Activated CD8-positive, alpha-beta memory T cell treated with anti-CD3 and anti-CD28 coated beads for 4 hours (primary cell): ENCODE measurements at regions not wholly inside any gene's neighbourhood (a gene's known extent, or its start where the extent isn't known, plus 50 kb on each side); places are given as distances from the start of the nearest gene placed in this dataset.

Experiments
- DNase-seq, 2 donors: peaks; one replicate each; pipeline ENCODE4 v3.0.0-alpha.2; 2020; ENCODE audit warnings: low read depth in 2 of 2

DNA sequence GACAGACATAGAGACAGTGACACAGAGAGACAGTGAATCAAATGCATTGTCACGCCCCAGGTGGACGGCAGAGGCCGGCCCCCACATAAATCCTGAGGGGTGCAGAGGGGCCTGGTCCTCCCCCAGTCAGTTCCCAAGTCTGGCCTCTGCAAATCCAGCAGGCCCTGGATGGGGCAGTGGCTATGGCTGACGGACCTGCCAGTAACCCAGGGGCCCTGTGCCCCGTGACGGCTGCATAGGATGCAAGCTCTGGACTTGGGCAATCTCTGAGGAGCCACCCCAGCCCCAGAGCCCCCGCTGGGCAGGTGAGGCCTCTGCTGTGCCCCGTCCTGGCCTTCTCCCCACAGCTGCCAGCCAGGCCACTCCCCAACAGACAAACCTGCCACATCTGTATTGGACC, 204.5 kb downstream of the BRD1 start:
- DNase-seq: no peak

DNA sequence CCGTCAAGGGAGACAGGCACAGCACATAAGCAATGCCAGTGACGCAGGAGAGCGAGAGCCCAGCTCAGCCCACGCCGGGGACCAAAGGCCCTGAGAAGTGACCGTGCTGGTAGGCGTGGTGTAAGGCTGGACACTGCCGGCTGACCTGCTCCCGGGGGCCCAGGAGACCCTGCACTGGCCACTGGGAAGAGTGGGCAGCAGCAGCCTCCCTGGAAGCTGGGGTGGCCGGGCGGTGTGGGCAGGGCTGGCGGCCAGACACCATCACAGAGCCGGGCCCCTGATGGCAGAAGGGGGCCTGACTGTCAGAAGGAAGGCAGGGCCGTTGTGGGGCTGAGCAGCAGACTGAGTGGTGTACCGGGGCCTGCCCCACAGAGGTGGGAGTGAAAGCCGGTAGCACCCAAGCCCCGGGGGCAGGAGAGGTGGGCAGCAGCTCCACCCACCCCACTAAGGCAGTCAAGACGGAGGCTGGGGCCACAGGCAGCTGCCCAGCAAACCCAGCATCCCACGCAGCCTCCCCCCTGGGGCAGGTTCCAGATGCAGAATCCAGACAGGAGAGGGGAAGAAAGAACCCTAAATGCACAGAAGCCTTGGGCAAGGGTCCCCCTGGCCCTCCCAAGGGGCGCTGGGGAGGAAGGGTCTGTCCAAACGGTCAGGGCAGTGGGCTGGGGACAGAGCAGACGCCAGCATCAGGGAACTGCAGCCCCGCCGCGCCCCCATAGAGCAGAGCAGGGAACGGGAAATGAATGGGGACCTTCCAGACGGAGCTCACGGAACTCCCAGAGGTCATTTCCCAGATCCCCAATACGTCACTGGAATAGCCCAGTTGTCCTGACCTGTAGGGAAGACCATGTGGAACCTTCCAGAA, 205.2 kb downstream of the BRD1 start:
- DNase-seq: no peak

DNA sequence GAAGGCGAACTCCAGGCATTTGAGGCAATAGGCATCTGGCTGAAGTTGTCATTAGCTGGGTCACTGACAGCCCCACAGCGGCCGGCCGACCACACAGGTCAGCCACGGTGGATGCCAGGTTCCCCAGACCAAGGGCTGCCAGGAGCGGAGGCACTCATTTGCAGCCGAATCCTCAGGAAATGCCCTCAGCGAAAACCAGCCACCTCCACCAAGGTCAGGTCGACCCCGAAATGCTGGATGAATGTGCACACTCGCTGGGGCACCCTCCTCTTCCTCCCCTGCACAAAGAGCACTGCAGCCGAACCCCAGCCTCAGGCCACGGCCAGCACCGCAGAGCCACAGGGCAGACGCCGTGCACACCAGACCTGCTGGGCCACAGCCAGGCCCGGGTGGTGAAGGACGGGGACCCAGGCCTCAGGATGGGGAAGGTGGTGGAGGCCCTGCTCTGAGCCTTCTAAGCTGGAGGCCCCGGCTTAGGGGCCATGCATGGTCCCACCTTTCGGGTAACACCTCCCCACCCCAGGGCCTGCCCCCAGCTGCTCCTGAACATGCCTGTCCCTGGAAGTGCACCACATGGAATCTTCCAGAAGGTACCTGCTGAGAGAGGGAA, 206.0 kb downstream of the BRD1 start:
- no peak for DNase-seq

DNA sequence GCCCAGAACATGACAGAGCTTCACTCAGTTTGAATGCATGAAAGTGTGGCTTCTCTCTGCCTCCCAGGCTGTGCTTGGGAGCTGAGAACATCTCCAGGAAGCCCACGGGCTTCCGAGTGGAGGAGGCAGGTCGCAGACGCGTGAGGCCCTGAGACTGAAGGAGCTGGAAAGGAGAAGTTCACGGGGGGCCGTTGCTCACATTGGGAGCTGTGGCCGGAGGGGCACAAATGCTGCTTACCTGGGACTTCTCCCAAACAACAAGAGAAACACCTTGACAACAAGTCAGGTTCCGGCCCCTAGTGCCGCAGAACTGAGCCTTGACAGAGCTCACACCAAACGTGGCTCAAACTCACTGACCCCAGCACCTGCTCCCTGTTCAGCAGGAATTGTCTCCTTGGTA, 207.0 kb downstream of the BRD1 start:
- DNase-seq: no peak

DNA sequence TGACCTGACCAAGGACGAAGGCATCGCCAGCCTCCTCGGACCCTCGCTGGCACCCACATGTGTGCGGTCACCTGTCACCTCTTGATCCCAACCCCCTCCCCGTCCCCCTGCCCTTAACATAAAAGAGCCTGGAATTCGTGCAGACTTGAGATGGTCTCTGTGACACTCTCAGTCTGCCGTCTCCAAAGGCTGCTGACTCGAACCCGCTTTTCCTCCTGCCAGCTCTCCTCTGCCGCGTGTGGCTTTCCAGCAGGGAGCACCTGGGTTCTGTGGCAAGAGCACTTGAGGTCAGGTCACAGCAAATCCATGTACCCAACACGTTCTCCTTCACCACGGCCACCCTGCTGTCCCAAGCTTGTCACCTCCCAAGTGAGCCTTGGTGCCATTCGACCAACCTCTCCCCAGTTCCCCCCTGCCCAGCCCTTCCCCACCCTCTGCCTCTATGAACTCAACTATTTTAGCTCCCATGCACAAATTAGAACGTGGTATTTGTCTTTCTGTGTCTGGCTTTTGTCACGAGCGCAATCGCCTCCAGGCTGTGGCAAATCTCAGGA, 207.6 kb downstream of the BRD1 start:
- DNase-seq: no peak

DNA sequence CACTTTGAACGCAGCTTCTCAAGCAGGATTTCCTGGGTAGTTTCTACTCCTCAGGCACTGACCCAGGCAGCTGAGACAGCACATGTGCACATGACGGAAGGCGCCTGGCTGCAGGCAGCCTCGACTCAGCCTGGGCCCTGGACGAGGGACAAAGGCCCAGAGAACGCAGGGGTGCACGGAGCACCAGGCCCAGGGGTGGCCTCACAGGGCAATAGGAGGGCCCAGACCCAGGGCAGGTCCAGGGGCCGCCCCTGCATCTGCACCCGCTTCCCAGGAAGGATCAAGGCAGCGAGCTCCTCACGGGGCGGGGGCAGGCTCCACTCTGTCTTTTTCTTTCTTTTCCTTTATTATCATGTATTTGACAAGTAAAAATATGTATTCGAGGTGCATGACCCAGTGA, 208.4 kb downstream of the BRD1 start:
- no peak for DNase-seq

DNA sequence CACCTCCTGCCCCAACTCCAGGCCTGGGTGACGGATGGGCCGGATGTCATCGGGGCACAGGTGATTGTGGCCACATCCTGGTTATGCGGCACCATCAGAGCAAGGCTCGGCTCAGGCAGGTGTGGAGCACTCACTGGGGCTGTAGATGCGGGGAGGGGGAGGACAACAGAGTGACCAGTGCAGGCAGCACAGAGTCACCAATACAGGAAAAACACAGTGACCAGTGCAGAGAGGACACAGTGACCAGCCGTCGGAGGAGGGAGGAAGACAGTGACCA, 209.1 kb downstream of the BRD1 start:
- no peak for DNase-seq

DNA sequence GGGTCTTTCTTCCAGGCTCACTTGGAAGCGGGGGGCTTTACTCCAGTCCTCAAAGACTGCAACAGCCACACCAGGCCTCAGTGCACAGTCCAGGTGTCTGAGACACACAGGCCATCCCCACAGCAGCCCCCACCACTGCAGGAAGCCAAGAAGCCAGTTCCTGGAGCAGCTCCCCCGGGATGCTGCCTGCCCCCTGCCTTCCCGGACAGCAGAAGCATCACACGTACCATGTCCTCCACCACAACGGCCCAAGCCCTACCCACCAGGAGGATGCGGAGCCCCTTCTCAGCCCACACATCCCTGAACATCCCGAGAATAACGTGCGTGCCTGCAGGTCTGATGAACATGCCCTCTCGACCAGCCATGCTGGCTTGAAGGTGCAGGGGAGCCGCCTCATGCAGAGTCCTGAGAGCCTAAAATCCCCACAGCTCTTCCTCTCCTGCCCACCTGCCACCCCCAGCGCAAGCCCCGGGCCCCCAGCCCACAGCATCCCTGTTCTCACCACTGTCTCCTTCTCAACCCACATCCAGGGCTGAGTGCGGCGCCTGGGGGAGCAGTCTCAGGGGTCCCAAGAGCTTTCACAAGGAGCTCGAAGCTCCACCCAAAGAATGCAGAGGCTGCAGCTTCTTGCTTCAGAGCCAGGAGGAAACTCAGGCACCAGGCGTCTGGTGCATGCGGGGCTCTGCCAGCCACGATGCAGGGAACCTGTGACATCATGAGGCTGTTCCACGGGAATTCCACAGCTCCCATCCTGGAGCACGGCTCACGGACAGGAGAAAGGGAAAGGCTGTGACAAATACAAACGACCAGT, 209.6 kb downstream of the BRD1 start:
- DNase-seq: no peak

DNA sequence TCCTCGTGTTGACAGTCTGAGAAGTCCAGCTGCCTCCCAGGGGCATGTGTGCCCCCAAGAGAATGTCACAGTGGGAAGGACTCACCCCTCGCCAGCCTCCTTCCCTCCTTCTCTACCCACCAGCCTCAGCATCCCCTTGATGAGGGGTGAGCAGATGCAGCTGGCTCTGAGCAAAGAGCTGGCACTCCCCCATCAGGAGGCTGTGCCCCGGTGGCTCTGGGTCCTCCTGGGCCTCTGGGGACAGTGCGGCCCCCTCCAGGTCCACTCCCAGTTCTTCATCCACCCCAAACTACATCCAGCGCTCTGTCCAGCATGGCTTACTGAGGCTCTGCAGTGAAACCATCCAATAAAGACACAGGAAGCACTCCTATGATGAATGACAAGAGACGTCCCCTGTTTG, 210.4 kb downstream of the BRD1 start:
- no peak for DNase-seq

DNA sequence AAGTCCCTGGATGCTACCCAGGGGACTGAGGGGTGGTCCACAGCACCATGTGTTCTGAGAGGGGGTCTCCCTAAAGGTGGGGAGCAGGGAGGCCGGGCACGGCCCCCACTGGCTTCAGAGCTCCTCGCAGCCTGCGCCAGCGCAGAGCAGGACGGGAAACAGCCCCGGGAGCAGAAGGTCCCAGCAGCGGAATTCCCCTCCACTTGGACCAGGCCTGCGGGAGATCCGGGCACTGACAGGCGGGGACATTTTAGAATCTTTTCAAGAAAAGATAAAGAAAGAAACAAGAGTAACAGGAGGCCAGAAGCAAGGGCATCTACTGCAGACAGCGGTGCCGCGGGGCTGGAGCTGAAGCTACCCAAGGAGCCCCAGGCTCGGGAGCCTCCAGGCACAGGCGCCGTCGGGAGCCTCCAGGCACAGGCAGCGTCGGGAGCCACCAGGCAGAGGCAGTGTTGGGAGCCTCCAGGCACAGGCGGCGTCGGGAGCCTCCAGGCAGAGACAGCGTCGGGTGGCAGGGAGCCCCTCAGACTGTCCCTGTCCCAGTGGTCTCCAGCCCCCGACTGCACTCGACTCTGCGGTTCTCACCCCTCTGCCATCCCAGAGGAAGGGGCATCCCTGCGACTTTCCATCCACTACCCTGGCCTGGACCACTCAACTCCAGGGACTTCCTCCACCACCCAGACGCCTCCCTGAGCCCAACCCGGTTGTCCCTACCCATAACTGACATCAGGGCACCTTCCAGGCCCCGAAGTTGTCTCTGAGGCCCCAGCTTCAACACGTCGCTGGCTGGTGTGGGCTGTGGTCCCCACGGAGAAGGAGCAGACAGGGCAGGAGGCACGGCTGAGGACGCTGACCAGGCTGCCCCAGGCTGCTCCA, 211.1 kb downstream of the BRD1 start:
- no peak for DNase-seq

DNA sequence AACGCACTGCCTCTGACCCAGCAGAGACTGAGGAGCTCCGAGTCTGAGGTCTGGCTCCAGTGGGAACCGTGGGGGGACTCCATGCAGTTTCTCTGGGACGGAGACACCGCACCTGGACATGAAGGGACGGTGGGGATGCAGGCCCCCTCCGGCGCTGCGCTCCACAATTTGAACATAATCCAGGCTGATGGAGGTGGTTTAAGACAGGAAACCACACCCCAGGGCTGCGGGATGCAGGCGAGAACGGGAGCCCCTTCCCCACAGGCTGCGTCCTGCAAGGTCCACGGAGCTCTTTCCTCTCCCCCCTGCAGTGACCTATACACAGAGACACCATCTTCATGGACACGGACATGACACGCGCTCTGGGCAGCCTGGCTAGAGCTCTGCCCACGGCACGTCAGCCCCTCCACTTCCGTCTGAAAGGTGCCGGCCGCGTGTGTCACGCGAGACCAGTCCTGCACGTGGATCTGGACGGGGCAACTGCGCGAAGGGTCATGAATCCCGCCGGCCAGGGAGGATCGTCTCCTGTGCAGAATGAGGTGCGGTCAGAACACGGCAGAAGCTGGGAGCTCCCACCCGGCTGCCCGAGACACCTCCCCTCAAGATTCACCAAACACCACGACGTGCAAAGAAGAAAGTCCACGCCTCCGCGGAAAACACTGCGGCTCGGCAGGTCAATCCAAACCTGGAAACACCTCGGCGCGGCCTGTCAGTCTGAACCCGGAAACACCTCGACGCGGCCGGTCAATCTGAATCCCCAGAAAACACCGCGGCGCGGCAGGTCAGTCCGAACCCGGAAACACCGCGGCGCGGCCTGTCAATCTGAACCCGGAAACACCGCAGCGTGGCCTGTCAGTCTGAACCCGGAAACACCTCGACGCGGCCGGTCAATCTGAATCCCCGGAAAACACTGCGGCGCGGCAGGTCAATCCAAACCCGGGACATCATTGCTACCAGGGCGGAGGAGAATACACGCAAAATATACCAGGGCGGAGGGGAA, 212.4 kb downstream of the BRD1 start:
- no peak for DNase-seq

DNA sequence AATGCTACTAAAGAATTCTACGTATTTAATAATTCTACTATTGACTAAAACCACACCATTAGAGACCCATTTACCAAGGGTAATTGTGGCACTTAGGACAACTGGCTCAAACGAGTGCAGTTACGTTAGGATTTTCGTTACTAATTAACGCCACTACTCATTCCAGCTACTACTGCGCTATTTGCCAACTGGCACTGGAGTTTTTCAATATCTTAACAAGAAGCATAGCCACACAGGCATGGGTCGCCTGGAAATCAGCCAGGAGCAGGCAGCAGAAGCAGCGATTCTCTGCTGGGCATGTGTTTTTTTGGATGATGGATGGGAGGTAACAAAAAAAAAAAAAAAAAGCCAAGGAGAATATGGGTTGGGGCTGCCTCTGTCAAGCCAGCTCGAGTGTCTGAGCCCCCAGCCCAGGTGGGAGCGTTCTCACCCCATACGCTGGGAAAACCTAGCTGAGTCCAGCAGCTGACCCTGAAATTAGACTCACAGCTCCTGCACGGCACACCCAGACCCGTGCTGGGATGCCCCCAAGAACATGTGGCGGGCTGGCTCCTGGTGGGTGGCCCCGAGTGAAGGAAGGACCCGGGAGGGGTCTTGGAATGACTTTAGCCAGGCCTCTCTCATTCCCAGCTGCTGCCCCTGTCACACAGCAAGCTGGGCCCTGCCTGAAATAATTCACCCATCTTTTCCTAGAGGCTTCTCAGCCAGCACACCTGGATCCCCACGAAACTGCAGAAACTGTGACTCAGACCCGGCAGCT, 214.0 kb downstream of the BRD1 start:
- no peak for DNase-seq

DNA sequence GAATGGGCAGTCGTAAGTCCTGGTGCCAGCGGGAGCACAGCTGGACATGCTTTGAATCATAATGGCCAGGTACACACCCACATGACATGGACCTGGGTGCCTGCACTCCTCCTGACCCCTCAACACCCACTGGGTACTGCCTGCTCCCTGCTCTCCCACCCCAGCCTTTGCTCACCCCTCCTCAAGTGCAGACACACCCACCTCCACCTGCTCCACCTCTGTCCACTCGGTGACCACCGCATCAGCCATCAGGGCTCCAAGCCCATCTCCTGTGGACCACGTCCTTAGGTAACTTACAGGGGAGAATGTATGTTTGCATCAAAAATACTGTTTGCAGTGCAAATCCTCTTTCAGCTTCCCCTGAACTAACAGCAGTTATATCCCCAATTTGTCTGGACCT, 214.6 kb downstream of the BRD1 start:
- DNase-seq: no peak

DNA sequence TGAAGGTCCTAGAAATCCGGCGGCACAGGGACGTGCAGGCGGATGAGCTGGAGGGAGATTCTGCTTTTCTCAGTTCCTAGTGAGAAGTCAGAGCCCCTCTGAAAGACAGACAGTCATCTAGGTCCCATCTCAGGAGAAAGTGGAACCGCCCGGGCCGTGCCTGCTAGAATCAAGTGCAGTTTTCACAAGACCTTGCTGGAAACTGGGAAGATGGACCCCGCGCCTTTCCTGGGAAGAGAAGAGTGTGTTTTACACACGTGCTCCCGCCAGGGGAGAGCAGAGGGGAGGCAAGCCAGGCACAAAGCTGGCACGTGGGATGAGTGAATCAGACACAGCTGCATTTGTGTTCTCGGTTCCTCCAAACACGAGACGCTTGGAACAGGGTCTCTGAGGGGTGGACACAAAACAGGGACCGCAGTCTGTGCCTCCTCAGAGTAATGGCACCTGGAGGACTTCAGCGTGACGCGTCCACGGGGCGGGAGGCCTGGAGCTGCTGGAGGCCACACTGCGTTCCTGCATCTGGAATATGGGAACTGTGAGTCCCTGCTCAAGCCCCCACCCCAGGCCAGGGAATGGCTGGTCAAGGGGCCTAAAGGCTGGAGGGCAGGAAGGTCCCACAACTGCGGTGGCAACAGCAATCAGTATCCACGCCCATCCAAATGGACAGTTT, 218.3 kb downstream of the BRD1 start:
- no peak for DNase-seq

DNA sequence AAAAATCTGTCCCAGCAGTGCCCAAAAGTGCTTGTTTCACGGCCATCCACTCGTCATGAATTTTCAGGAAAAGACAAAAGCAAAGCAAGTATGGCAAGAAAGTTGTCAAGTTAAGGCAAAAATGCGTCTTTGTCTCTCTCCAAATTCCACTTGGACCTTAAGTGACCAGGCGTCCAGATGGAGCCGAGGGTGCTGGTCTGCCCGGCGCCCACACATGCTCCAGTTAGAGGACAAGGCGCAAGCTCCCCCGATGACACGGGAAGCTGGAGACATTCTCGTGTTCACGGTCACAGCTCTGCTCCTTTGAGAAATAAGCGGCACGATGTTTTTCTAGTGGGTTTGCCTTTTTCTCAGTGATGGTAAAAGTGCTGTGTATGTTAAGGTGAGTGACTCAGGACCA, 219.0 kb downstream of the BRD1 start:
- no peak for DNase-seq

DNA sequence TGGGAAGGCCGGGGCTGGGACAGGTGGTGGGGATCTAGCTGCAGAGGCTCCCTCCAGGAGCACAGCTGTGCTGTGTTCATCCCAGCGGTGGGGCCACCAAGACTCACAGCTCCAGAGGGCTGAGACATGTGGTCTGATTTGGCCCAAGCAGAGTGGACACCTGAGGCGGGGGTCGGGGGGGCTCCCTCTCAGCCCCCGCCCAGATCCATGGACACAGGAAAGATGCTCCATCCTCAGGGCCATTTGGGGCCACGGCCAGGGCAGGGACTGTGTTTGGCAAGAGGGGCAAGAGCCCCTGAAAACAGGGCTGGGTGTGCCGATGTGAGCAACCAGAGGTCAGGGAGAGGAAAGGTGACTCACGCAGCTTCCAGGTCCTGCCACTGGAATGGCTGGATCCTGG, 219.4 kb downstream of the BRD1 start:
- no peak for DNase-seq

DNA sequence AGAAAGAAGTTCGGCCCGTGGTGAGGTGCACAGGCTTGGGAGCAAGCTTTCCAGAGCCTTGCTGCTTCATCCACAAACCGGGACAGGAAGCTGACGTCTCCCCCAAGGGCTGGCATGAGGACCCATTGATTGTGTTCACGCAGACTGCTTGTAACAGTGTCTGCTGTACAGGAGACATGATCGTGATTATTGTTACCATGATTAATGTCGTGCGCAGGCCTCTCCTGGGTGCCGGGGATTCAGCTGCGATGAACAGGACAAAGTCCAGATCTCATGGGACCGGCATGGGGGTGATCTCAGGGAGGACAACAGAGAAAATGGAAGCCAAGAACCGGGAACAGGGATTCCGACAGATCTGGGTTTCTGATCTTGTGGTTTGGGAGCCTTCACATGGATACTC, 219.9 kb downstream of the BRD1 start:
- DNase-seq: no peak

DNA sequence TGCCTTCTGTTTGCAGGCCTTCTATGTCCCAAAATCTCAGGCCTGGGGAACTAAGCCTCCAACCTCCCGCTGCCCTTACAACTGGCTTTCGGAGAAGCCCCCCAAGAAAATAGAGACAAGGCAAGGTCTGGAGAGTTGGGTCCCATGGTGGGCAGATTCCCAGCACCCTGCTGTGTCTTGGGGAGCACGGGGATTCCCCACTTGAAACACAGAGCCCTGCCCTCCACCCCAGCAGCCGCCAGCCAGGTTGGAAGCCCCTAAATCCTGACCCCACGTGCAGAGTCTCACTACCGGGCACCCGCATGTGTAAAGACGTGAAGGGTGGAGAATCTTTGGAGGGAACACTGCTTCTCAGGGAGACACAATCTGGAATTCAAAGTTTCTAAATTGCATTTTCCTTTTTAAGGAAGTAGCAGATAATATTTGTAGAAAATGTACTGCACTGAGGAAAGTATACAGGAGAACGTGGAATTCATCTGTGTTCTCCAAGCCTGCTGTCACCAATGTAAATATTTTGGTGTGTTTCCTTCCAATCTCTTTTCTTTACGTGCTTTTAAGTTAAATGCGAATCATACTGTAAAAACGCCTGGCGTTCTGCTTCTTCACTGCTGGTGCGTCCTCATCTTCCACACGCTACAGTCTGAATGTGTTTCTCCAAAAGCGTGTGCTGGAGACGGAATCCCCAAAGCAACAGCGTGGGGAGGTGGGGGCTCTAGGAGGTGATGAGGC, 220.9 kb downstream of the BRD1 start:
- no peak for DNase-seq
